NOMO-1 treated with DMSO at 0.1 percent for 48 hours (cell line): ENCODE measurements at regions not wholly inside any gene's neighbourhood (a gene's known extent, or its start where the extent isn't known, plus 50 kb on each side); places are given as distances from the start of the nearest gene placed in this dataset.
"Not testable (repeated sequence)": the region's sequence is repeated elsewhere in the genome, so short reads cannot be mapped to it uniquely, and the experiment has no call there.

Experiments used
- DNase-seq: peaks from one replicate; lab custom pipeline; 2025; ENCODE audit not compliant: unreplicated experiment; lab: John Stamatoyannopoulos, UW

GRCh38 chr20:53891306-53891894 is 179.0 kb downstream of the BCAS1 start:
- DNase-seq, result no peak

DNA sequence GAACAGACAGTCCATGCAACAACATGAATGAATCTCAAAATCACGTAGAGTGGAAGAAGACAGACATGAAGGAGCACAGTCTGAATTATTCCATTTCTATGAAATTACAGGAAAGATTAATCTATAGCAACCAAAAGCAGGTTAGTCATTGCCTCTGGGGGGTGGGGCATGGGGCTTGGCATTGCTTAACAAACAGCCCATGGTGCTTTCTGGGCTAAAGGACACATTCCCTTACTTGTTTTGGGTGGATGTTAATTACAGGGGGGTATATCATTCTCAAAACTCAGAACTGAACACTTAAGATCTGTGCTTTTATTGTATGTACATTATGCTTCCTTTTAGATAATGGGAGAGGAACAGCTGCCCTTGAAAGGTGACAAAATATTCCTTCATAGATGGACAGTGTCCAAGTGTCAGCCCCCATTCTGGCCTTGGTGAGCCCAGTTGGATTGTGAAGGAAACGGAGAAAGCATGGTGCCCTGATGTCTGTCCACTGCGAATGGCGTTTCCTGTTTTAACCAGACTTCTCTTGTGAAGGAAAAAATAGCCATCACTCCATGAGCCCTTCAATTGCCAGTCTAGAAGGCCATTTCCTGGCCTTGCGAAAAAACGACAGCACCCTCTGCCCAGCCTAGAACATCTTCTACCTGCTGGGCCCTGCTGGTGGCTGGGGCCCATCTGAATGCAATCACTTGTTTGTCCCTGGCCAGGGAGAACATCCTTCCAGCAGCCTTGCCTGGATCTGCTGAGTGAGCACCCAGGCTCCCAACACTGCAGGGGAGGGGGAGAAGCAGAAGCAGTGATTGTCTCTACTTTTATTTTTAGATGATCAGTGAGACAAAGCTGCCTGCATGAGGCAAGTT is 179.7 kb downstream of the BCAS1 start:
- no peak for DNase-seq

GRCh38 chr20:53889411-53890148 is 180.8 kb downstream of the BCAS1 start:
- DNase-seq, result no peak

DNA sequence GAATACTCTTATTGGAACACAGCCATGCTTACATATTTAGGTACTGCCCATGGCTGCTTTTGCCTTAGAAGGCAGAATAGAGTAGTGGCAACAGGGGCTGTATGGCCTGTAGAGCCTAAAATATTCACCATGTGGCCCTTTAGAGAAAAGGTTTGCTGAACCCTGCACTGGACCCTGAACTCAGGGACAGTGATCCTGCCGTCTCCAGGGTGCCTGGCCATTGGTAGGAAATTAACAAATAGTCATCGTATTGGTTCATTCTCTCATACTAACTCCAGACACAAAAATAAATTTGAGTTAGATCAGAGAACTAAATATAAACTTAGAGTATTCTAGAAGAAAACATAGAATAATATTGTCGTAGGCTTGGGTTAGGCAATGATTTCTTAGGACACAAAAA is 181.4 kb downstream of the BCAS1 start:
- no peak for DNase-seq

GRCh38 chr20:53888510-53888909 is 181.9 kb downstream of the BCAS1 start:
- DNase-seq, result no peak

DNA sequence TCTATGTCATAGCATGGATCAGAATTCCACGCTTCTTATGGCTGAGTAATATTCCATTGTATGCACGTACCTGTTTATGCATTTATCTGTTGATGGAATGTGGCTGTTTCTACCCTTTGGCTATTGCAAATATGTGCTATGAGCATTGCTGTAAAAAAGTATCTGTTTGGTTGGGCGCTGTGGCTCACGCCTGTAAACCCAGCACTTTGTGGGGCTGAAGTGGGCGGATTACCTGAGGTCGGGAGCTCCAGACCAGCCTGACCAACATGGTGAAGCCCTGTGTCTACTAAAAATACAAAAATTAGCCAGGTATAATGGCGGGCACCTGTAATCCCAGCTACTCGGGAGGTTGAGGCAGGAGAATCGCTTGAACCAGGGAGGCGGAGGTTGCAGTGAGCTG is 182.4 kb downstream of the BCAS1 start:
- no peak for DNase-seq

GRCh38 chr20:53884859-53885541 is 185.4 kb downstream of the BCAS1 start:
- no peak for DNase-seq

DNA sequence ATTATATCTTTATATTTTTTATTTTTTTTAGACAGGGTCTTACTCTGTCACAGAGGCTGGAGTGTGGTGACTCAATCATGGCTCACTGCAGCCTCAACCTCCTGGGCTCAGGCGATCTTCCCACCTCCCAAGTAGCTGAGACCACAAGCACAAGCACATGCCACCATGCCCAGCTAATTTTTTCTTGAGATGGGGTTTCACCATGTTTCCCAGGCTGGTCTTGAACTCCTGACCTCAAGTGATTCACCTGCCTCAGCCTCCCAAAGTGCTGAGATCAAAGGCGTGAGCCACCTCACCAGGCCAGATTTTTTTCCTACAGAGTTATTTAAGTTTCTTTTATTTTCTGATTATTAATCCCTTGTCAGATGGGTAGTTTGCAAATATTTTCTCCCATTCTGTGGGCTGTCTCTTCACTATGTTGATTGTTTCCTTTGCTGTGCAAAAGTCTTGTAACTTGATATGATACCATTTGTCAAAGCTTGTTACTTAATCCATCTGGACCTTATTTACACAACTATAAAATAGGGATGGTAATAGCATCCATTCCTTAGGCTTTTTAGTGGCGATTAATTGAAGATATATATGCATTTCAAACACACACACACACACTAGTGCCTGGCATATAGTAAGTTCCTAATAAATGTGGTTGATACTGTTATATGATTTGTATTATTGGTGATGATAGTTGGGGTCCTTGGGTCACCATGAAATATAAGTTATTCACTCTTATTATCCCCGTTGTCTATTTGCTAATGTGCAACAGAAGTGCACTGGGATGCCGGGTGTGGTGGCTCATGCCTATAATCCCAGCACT is 187.1 kb downstream of the BCAS1 start:
- DNase-seq, result no peak

DNA sequence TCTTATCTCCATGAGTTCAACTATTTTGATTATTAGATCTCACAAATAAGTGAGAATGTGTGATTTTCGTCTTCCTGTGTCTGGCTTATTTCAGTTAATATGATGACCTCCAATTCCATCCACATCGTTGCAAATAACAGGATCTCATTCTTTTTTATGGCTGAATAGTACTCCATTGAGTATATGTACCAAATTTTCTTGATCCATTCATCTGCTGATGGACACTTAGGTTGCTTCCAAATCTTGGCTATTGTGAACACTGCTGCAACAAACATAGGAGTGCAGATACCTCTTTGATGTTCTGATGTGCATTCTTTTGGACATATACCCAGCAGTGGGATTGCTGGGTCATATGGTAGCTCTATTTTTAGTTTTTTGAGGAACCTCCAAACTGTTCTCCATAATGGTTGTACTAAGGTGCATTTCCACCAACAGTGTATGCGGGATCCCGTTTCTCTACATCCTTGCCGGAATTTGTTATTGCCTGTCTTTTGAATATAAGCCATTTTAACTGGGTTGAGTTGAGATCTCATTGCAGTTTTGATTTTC is 187.9 kb downstream of the BCAS1 start:
- not testable (repeated sequence) for DNase-seq

DNA sequence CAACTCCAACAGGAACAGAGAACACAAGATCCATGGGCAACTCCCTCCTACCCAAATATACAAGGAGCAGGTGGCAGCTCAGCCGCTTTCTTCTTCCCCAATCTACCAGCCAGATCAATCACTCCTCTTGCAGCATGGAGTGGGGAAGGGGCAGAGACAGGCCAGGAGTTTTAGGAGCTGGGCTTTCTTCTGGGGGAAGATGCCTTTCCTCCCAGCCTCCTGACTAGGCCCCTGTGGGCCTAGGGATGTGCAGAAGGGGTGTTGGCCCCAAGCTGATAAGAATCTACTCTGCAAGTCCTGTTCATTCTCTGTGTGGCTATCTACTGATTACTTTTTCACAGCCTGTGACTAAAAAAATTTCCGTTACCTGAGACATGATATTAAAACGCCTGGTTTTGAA is 189.0 kb downstream of the BCAS1 start:
- DNase-seq, result no peak

DNA sequence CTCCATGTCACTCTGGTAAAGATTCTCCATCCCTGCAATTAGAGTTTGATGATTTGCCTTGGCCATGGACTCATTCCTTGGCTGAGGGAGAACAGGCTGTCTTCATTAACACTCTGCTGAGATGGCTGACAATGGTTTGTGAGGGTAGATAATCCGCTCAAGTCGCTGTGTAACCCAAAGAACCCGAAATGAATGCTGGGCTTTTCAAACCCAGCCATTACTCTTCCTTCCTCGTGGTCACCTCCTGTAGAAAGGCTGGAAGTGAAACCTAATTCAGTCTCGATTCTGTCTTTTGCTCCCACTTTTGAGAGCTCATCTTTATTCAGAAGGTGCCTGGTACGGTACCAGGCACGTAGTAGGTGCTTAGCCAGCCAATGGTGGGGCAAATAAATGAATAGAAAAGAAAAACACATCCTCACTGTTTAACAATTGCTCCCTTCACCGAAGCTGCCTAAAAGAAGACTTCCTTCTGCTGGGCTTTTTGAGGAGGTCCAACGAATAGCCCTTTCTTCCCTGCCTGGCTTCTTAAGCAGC is 190.2 kb downstream of the BCAS1 start:
- DNase-seq, result no peak

- DNase-seq, result no peak
These were observed 191.2 kb downstream of the BCAS1 start for GRCh38 chr20:53879048-53879684.

- DNase-seq, result no peak
These were observed 191.9 kb downstream of the BCAS1 start for GRCh38 chr20:53878262-53879047.

GRCh38 chr20:53876956-53877355 is 193.4 kb downstream of the BCAS1 start:
- DNase-seq, result no peak

GRCh38 chr20:53876470-53876869 is 193.9 kb downstream of the BCAS1 start:
- no peak for DNase-seq

DNA sequence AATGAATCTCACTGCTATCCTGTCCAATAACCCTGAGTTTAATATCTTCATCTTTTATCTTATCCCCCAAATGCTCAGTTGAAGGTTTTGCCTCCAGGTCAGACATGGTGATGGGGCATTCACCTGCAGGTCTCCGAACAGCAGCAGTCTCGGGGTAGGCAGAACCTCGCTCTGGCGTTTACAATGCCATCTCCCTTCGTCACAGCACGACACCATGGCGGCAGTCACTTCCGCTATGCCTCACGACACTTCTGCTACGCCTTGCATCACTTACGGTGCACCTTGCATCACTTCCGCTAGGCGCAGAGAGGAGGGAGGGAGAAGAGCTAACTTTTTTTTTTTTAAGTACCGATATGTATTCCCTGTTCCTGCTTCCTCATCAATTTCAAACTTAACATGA is 194.9 kb downstream of the BCAS1 start:
- DNase-seq, result peak; percentile 92

- DNase-seq, result no peak
These were observed 195.7 kb downstream of the BCAS1 start for GRCh38 chr20:53874706-53875105.

DNA sequence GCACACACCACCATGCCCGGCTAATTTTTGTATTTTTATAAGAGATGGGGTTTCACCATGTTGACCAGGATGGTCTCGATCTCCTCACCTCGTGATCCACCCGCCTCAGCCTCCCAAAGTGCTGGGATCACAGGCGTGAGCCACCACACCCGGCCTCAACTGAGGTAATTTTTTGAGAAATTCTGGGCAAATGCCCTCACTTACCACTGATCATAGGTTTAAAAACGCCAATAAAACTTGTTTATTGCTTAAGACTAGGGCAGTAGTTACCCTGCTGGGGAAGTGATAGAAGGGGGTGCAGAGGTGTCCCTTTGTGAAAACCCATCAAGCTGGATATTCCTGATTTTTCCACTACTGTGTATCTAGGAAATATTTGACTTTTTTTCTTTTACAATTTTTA is 196.3 kb downstream of the BCAS1 start:
- DNase-seq, result no peak

GRCh38 chr20:53873230-53873604 is 197.2 kb downstream of the BCAS1 start:
- DNase-seq, result no peak
